Upper lobe of left lung (tissue), 4 donors: ENCODE measurements at regions not wholly inside any gene's neighbourhood (a gene's known extent, or its start where the extent isn't known, plus 50 kb on each side); places are given as distances from the start of the nearest gene placed in this dataset.

Experiments used
- EP300 ChIP-seq, 4 donors: sonication (generic); formaldehyde crosslinking; IDR thresholded peaks; one replicate each; pipeline ENCODE4 v1.5.1; 2017; ENCODE audit warnings: antibody characterized with exemption in 4 of 4, control low read depth in 2 of 4
- POLR2AphosphoS5 ChIP-seq, 2 donors: sonication (generic); formaldehyde crosslinking; IDR thresholded peaks; one replicate each; pipeline ENCODE4 v1.5.1; 2017; ENCODE audit warnings: antibody characterized with exemption in 2 of 2
- TF ChIP-seq, protein P1 (sequence below), 6 experiments: fragments of 450-650 bp in 4 of 6; fragments of 200-600 bp in 2 of 6; sonication (generic) in 2 of 6; IDR thresholded peaks; one replicate each; pipeline ENCODE4 v1.5.1; 2016 to 2019; ENCODE audit warnings: antibody characterized with exemption in 6 of 6

DNA sequence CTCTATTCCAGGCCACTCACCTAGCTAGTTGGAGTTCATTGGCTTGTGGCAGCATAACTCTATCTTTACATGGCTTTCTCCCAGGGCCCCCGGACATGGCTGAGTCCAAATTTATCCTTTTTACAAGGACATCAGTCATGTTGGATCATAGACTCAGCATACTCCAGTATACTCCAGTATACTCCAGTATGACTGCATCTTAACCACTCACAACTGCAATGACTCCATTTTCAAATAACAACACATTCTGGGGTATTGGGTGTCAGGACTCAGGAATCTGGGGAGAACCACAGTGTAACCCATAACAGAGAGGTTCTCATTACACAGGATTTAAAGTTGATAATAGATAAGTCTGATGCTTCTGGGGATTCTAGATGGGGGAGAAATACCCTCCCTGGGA is 53.8 kb upstream of the TSHZ2 start:
- TF ChIP-seq, protein P1, sequence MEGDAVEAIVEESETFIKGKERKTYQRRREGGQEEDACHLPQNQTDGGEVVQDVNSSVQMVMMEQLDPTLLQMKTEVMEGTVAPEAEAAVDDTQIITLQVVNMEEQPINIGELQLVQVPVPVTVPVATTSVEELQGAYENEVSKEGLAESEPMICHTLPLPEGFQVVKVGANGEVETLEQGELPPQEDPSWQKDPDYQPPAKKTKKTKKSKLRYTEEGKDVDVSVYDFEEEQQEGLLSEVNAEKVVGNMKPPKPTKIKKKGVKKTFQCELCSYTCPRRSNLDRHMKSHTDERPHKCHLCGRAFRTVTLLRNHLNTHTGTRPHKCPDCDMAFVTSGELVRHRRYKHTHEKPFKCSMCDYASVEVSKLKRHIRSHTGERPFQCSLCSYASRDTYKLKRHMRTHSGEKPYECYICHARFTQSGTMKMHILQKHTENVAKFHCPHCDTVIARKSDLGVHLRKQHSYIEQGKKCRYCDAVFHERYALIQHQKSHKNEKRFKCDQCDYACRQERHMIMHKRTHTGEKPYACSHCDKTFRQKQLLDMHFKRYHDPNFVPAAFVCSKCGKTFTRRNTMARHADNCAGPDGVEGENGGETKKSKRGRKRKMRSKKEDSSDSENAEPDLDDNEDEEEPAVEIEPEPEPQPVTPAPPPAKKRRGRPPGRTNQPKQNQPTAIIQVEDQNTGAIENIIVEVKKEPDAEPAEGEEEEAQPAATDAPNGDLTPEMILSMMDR (IDR thresholded peaks at IDR 0.05): no peak
- no peak for TF ChIP-seq POLR2AphosphoS5 (IDR thresholded peaks at IDR 0.05)
- TF ChIP-seq EP300 (IDR thresholded peaks at IDR 0.05): no peak
